Spinal cord (tissue), 9 donors: ENCODE measurements at regions not wholly inside any gene's neighbourhood (a gene's known extent, or its start where the extent isn't known, plus 50 kb on each side); places are given as distances from the start of the nearest gene placed in this dataset.
"Not testable (repeated sequence)": the region's sequence is repeated elsewhere in the genome, so short reads cannot be mapped to it uniquely, and the experiment has no call there.

Source experiments
- DNase-seq, 6 donors: peaks; one replicate each; pipeline versions ENCODE4 v3.0.0 to v3.0.0-alpha.2; 2013 to 2015; ENCODE audit warnings: low spot score in 6 of 6, low read depth in 4 of 6
- H3K27ac ChIP-seq: one replicate; pipeline ENCODE4 v1.5.1; 2013; ENCODE audit warnings: low read depth, low read length, control low read depth
- H3K27me3 ChIP-seq: one replicate; pipeline ENCODE4 v1.6.1; 2013; ENCODE audit warnings: low read length; ENCODE audit not compliant: control insufficient read depth, insufficient read depth
- H3K36me3 ChIP-seq: one replicate; pipeline ENCODE4 v1.6.1; 2013; ENCODE audit warnings: low read length; ENCODE audit not compliant: control insufficient read depth, insufficient read depth
- H3K4me1 ChIP-seq: one replicate; pipeline ENCODE4 v1.6.1; 2013; ENCODE audit warnings: low read length; ENCODE audit not compliant: control insufficient read depth, insufficient read depth
- H3K4me3 ChIP-seq: one replicate; pipeline ENCODE4 v1.5.1; 2013; ENCODE audit warnings: low read depth, low read length, control low read depth
- H3K9me3 ChIP-seq: one replicate; pipeline ENCODE4 v1.6.1; 2013; ENCODE audit warnings: low read length; ENCODE audit not compliant: control insufficient read depth, insufficient read depth
- WGBS: methylation state at CpG from one replicate; pipeline ENCODE4 v1.1.5; 2013; ENCODE audit warnings: missing lambda C conversion rate; ENCODE audit not compliant: insufficient coverage; 5-methylcytosine and 5-hydroxymethylcytosine counted together
- donor health status: healthy.

GRCh38 chr18:14460364-14460763 is 83.0 kb downstream of the POTEC start:
- H3K9me3 ChIP-seq, DNase-seq, H3K4me1 ChIP-seq, H3K36me3 ChIP-seq, H3K4me3 ChIP-seq, H3K27ac ChIP-seq, H3K27me3 ChIP-seq: not testable (repeated sequence)
- 90% methylated on average over 17 of the region's 17 CpGs for WGBS

DNA sequence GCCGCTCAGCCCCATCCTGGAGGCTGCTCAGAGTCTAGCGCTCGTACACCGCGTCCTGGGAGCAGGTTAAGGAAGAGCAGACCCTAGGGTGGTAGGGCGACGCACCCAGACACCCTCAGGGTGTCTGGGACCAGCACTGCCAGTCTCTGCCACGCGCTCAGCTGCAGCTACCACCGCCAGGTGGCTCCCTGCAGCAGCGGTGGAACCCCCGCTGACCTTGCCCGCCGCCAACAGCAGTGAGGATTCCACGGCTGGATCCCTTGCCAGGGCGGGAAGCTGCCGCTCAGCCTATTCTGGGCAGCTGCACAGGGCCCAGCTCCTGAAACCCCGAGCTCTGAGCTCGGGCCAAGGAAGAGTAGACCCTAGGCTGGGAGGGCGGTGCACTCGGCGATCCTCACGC is 83.6 kb downstream of the POTEC start:
- H3K27me3 ChIP-seq, H3K4me1 ChIP-seq, H3K9me3 ChIP-seq, DNase-seq, H3K36me3 ChIP-seq, H3K4me3 ChIP-seq, H3K27ac ChIP-seq: not testable (repeated sequence)
- 83% methylated on average over 17 of the region's 23 CpGs for WGBS

DNA sequence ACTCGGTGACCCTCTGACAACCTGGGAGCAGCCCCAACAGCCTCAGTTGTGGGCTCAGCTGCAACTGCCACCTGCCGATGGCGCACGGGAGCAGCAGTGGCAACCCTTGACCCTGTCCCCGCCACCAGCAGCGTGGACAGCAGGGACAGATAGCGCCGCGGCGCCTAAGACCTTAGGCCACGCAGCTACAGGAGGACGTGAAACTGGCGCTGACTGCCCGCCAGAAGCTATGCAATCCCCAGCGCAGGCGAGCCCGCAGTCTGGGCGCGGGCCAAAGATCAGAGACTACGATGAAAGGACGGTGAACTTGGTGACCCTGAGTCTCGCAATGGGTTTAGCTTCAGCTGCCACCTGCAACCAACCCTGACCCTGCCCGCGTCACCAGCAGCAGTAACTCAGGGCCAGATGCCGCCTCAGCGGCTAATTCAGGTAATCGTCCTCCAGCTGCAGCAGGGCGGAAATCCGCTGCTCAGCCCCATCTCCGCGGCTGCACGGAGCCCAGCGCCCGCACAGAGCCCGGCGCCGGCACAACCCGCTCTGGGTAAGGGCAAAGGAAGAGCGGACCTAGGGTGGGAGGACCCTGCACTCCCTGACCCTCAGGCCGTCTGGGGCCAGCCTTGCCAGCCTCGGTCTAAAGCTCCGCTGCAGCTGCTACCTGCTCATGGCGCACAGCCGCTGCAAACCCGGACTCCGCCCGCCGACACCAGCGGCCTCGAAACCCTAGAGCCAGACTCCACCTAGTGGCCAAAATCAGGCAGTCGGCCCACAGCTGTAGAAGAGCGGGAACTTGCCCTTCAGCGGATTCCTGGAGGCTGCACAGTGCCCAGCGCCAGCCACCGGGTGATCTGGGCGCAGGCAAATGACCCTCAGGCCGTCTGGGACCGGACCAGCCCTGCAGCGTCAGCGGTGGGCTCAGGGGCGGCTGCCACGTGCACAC is 85.1 kb downstream of the POTEC start:
- H3K27me3 ChIP-seq, H3K4me3 ChIP-seq, H3K9me3 ChIP-seq, H3K36me3 ChIP-seq, H3K27ac ChIP-seq, H3K4me1 ChIP-seq: not testable (repeated sequence)
- WGBS = 20% methylated on average over 29 of the region's 62 CpGs
- peak in 1 of 6 donors; percentile 1 for DNase-seq

- not testable (repeated sequence) for H3K4me1 ChIP-seq, H3K9me3 ChIP-seq, H3K4me3 ChIP-seq, H3K36me3 ChIP-seq, H3K27me3 ChIP-seq, H3K27ac ChIP-seq
- under 1% methylated on average over 16 of the region's 46 CpGs for WGBS
- peak in 1 of 6 donors; percentile 40 for DNase-seq
Observed at GRCh38 chr18:14450637-14451009, 92.8 kb downstream of the POTEC start.

DNA sequence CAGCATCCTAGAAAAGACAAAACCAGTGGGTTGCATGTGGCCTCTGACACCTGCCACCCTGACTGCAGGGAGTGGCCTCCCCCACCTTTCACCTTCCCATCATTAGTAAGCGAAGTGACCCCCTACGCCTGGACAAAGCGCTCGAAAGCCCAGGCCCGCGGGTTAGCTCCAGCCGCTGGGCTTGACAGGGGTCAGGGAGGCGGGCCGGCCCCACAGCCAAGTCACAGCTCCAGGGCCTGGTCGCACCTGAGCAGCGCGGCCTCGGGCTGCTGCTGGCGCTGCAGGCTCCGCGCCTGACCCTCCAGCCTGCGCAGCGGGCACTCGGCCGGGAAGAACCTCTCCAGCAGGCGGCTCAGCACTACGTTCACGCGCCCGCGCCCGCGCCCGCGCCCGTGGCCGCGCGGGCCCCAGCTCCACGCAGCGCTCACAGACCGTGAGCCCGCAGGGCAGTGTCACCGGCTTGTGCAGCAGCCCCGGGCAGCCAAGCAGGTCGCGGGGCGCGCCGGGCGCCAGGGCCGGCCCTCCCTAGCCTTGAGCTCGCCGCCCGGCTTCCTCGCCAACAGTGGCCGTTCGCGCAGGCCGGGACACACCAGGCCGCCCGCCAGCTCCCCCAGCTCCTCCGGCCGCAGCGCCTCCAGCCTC is 93.3 kb downstream of the POTEC start:
- H3K4me3 ChIP-seq, H3K27me3 ChIP-seq, H3K36me3 ChIP-seq, H3K9me3 ChIP-seq, H3K4me1 ChIP-seq, H3K27ac ChIP-seq: not testable (repeated sequence)
- peak in 4 of 6 donors; percentile 2 to 55 (median 20) for DNase-seq
- WGBS = 7% methylated on average over 41 of the region's 60 CpGs

GRCh38 chr18:14449062-14449461 is 94.3 kb downstream of the POTEC start:
- 78% methylated on average over 4 of the region's 12 CpGs for WGBS
- H3K4me3 ChIP-seq, H3K36me3 ChIP-seq, H3K27ac ChIP-seq, DNase-seq, H3K27me3 ChIP-seq, H3K4me1 ChIP-seq, H3K9me3 ChIP-seq: not testable (repeated sequence)

- not testable (repeated sequence) for H3K4me3 ChIP-seq, H3K27ac ChIP-seq, H3K27me3 ChIP-seq, H3K4me1 ChIP-seq, DNase-seq, H3K9me3 ChIP-seq, H3K36me3 ChIP-seq
- WGBS = 83% methylated on average over 2 of the region's 4 CpGs
Observed at GRCh38 chr18:14447715-14448114, 95.7 kb downstream of the POTEC start.

DNA sequence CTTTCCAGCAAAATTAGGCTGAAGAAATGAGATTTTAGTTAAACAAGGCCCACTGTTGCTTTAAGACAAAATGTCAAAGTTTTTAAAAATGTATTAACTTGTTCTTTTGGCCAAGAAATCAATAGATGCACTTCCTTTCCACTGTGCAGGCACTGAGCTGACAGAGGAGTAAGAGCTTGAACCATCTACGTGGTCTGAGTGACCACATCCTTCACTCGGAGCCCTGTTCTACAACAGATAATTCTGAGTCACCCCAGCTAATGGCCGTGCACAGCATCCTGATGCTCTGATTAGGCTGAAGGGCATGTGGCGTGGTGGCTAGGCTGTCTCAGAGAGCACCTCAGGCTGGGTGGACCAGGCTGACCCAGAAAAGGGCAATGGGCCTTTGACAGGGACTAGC is 107.9 kb downstream of the POTEC start:
- no CpG with 5 or more reads among the region's 4 CpGs for WGBS
- not testable (repeated sequence) for H3K27ac ChIP-seq, H3K36me3 ChIP-seq, DNase-seq, H3K9me3 ChIP-seq, H3K27me3 ChIP-seq, H3K4me1 ChIP-seq, H3K4me3 ChIP-seq

- not testable (repeated sequence) for H3K4me3 ChIP-seq, DNase-seq, H3K9me3 ChIP-seq, H3K4me1 ChIP-seq, H3K27ac ChIP-seq, H3K36me3 ChIP-seq, H3K27me3 ChIP-seq
- WGBS = 90% methylated on average over 4 of the region's 10 CpGs
Observed at GRCh38 chr18:14432371-14432770, 111.0 kb downstream of the POTEC start.

GRCh38 chr18:14431031-14431521 is 112.3 kb downstream of the POTEC start:
- H3K27me3 ChIP-seq, H3K9me3 ChIP-seq, H3K4me1 ChIP-seq, H3K36me3 ChIP-seq, H3K27ac ChIP-seq: not testable (repeated sequence)
- under 1% methylated on average over 46 of the region's 46 CpGs for WGBS
- H3K4me3 ChIP-seq = peak overlapping the region; percentile 32
- DNase-seq = peak; percentile 6 to 69 (median 44)
